ENCODE measurements at regions not wholly inside any gene's neighbourhood (a gene's known extent, or its start where the extent isn't known, plus 50 kb on each side); places are given as distances from the start of the nearest gene placed in this dataset.

- Histone ChIP-seq H3K36me3 (ENCODE audit: control insufficient read depth, insufficient read depth, low read length) (no peaks in the 10 kb centered on the region), H3K4me1 (ENCODE audit: control insufficient read depth, insufficient read depth, low read length) (no peaks in the 10 kb centered on the region), H3K27ac (ENCODE audit: low read depth, low read length) (no peak overlapping the region), H3K27me3 (ENCODE audit: control insufficient read depth, insufficient read depth, low read length) (no peaks in the 10 kb centered on the region), H3K9me3 (ENCODE audit: control insufficient read depth, insufficient read depth, low read length) (peaks cover 10% of the 10 kb centered on the region; the same call in 1 of the 2 replicates), H3K9ac (ENCODE audit: low read depth, low read length) (no peak overlapping the region), H3K4me3 (ENCODE audit: low read depth, low read length) (no peak overlapping the region)
Observed at GRCh38 chr1:87530042-87530807, 201.5 kb downstream of the LMO4 start.

- Histone ChIP-seq H3K27me3 (ENCODE audit: control insufficient read depth, insufficient read depth, low read length) (no peaks in the 10 kb centered on the region), H3K36me3 (ENCODE audit: control insufficient read depth, insufficient read depth, low read length) (no peaks in the 10 kb centered on the region), H3K9me3 (ENCODE audit: control insufficient read depth, insufficient read depth, low read length) (peaks cover 5% of the 10 kb centered on the region; the same call in 1 of the 2 replicates), H3K4me1 (ENCODE audit: control insufficient read depth, insufficient read depth, low read length) (no peaks in the 10 kb centered on the region), H3K4me3 (ENCODE audit: low read depth, low read length) (no peak overlapping the region), H3K27ac (ENCODE audit: low read depth, low read length) (no peak overlapping the region), H3K9ac (ENCODE audit: low read depth, low read length) (no peak overlapping the region)
Observed at GRCh38 chr1:87535551-87535950, 206.9 kb downstream of the LMO4 start.

GRCh38 chr1:87539147-87539546 is 210.5 kb downstream of the LMO4 start:
- Histone ChIP-seq H3K9ac (ENCODE audit: low read depth, low read length) (no peak overlapping the region), H3K27me3 (ENCODE audit: control insufficient read depth, insufficient read depth, low read length) (no peaks in the 10 kb centered on the region), H3K9me3 (ENCODE audit: control insufficient read depth, insufficient read depth, low read length) (no peaks in the 10 kb centered on the region; the same call in 1 of the 2 replicates), H3K4me1 (ENCODE audit: control insufficient read depth, insufficient read depth, low read length) (no peaks in the 10 kb centered on the region), H3K36me3 (ENCODE audit: control insufficient read depth, insufficient read depth, low read length) (no peaks in the 10 kb centered on the region), H3K4me3 (ENCODE audit: low read depth, low read length) (no peak overlapping the region), H3K27ac (ENCODE audit: low read depth, low read length) (no peak overlapping the region)

- H3K4me3 ChIP-seq (ENCODE audit: low read depth, low read length), result no peak overlapping the region
- no peak overlapping the region for H3K27ac ChIP-seq (ENCODE audit: low read depth, low read length)
- no peaks in the 10 kb centered on the region; the same call in 1 of the 2 replicates for H3K9me3 ChIP-seq (ENCODE audit: control insufficient read depth, insufficient read depth, low read length)
- no peaks in the 10 kb centered on the region for H3K36me3 ChIP-seq (ENCODE audit: control insufficient read depth, insufficient read depth, low read length)
- H3K4me1 ChIP-seq (ENCODE audit: control insufficient read depth, insufficient read depth, low read length), result no peaks in the 10 kb centered on the region
- H3K27me3 ChIP-seq (ENCODE audit: control insufficient read depth, insufficient read depth, low read length), result no peaks in the 10 kb centered on the region
- H3K9ac ChIP-seq (ENCODE audit: low read depth, low read length), result no peak overlapping the region
Observed at GRCh38 chr1:87542697-87543096, 214.0 kb downstream of the LMO4 start.

- no peak overlapping the region for H3K9ac ChIP-seq (ENCODE audit: low read depth, low read length)
- no peaks in the 10 kb centered on the region for H3K4me1 ChIP-seq (ENCODE audit: control insufficient read depth, insufficient read depth, low read length)
- H3K9me3 ChIP-seq (ENCODE audit: control insufficient read depth, insufficient read depth, low read length), result no peaks in the 10 kb centered on the region
- no peaks in the 10 kb centered on the region for H3K36me3 ChIP-seq (ENCODE audit: control insufficient read depth, insufficient read depth, low read length)
- no peaks in the 10 kb centered on the region for H3K27me3 ChIP-seq (ENCODE audit: control insufficient read depth, insufficient read depth, low read length)
- no peak overlapping the region for H3K4me3 ChIP-seq (ENCODE audit: low read depth, low read length)
- H3K27ac ChIP-seq (ENCODE audit: low read depth, low read length), result no peak overlapping the region
Observed at GRCh38 chr1:87549738-87550137, 221.1 kb downstream of the LMO4 start.

- Histone ChIP-seq H3K4me3 (ENCODE audit: low read depth, low read length) (no peak overlapping the region), H3K9ac (ENCODE audit: low read depth, low read length) (no peak overlapping the region), H3K36me3 (ENCODE audit: control insufficient read depth, insufficient read depth, low read length) (no peaks in the 10 kb centered on the region), H3K4me1 (ENCODE audit: control insufficient read depth, insufficient read depth, low read length) (no peaks in the 10 kb centered on the region), H3K9me3 (ENCODE audit: control insufficient read depth, insufficient read depth, low read length) (no peaks in the 10 kb centered on the region), H3K27ac (ENCODE audit: low read depth, low read length) (no peak overlapping the region), H3K27me3 (ENCODE audit: control insufficient read depth, insufficient read depth, low read length) (no peaks in the 10 kb centered on the region)
Observed at GRCh38 chr1:87553511-87553910, 224.8 kb downstream of the LMO4 start.

GRCh38 chr1:87555366-87555765 is 226.7 kb downstream of the LMO4 start:
- H3K9me3 ChIP-seq (ENCODE audit: control insufficient read depth, insufficient read depth, low read length), result no peaks in the 10 kb centered on the region
- H3K36me3 ChIP-seq (ENCODE audit: control insufficient read depth, insufficient read depth, low read length), result no peaks in the 10 kb centered on the region
- H3K27ac ChIP-seq (ENCODE audit: low read depth, low read length), result no peak overlapping the region
- H3K4me3 ChIP-seq (ENCODE audit: low read depth, low read length), result no peak overlapping the region
- no peaks in the 10 kb centered on the region for H3K4me1 ChIP-seq (ENCODE audit: control insufficient read depth, insufficient read depth, low read length)
- no peaks in the 10 kb centered on the region for H3K27me3 ChIP-seq (ENCODE audit: control insufficient read depth, insufficient read depth, low read length)
- H3K9ac ChIP-seq (ENCODE audit: low read depth, low read length), result no peak overlapping the region

GRCh38 chr1:87556326-87556725 is 227.6 kb downstream of the LMO4 start:
- no peaks in the 10 kb centered on the region for H3K4me1 ChIP-seq (ENCODE audit: control insufficient read depth, insufficient read depth, low read length)
- H3K9ac ChIP-seq (ENCODE audit: low read depth, low read length), result no peak overlapping the region
- H3K4me3 ChIP-seq (ENCODE audit: low read depth, low read length), result no peak overlapping the region
- no peaks in the 10 kb centered on the region for H3K27me3 ChIP-seq (ENCODE audit: control insufficient read depth, insufficient read depth, low read length)
- H3K36me3 ChIP-seq (ENCODE audit: control insufficient read depth, insufficient read depth, low read length), result no peaks in the 10 kb centered on the region
- H3K27ac ChIP-seq (ENCODE audit: low read depth, low read length), result no peak overlapping the region
- H3K9me3 ChIP-seq (ENCODE audit: control insufficient read depth, insufficient read depth, low read length), result no peaks in the 10 kb centered on the region

- Histone ChIP-seq H3K27ac (ENCODE audit: low read depth, low read length) (no peak overlapping the region), H3K36me3 (ENCODE audit: control insufficient read depth, insufficient read depth, low read length) (no peaks in the 10 kb centered on the region), H3K9me3 (ENCODE audit: control insufficient read depth, insufficient read depth, low read length) (no peaks in the 10 kb centered on the region), H3K9ac (ENCODE audit: low read depth, low read length) (no peak overlapping the region), H3K4me3 (ENCODE audit: low read depth, low read length) (no peak overlapping the region), H3K4me1 (ENCODE audit: control insufficient read depth, insufficient read depth, low read length) (no peaks in the 10 kb centered on the region), H3K27me3 (ENCODE audit: control insufficient read depth, insufficient read depth, low read length) (no peaks in the 10 kb centered on the region)
Observed at GRCh38 chr1:87558921-87559320, 230.2 kb downstream of the LMO4 start.

GRCh38 chr1:87560137-87560536 is 231.5 kb downstream of the LMO4 start:
- Histone ChIP-seq H3K27ac (ENCODE audit: low read depth, low read length) (no peak overlapping the region), H3K4me1 (ENCODE audit: control insufficient read depth, insufficient read depth, low read length) (no peaks in the 10 kb centered on the region), H3K36me3 (ENCODE audit: control insufficient read depth, insufficient read depth, low read length) (no peaks in the 10 kb centered on the region), H3K9me3 (ENCODE audit: control insufficient read depth, insufficient read depth, low read length) (no peaks in the 10 kb centered on the region), H3K4me3 (ENCODE audit: low read depth, low read length) (no peak overlapping the region), H3K27me3 (ENCODE audit: control insufficient read depth, insufficient read depth, low read length) (no peaks in the 10 kb centered on the region), H3K9ac (ENCODE audit: low read depth, low read length) (no peak overlapping the region)

- Histone ChIP-seq H3K9me3 (ENCODE audit: control insufficient read depth, insufficient read depth, low read length) (no peaks in the 10 kb centered on the region), H3K27ac (ENCODE audit: low read depth, low read length) (no peak overlapping the region), H3K36me3 (ENCODE audit: control insufficient read depth, insufficient read depth, low read length) (no peaks in the 10 kb centered on the region), H3K27me3 (ENCODE audit: control insufficient read depth, insufficient read depth, low read length) (no peaks in the 10 kb centered on the region), H3K9ac (ENCODE audit: low read depth, low read length) (no peak overlapping the region), H3K4me3 (ENCODE audit: low read depth, low read length) (no peak overlapping the region), H3K4me1 (ENCODE audit: control insufficient read depth, insufficient read depth, low read length) (no peaks in the 10 kb centered on the region)
Observed at GRCh38 chr1:87560601-87561360, 232.1 kb downstream of the LMO4 start.

Data from HUES48 (cell line).